ENCODE measurements at regions not wholly inside any gene's neighbourhood (a gene's known extent, or its start where the extent isn't known, plus 50 kb on each side); places are given as distances from the start of the nearest gene placed in this dataset.

DNA sequence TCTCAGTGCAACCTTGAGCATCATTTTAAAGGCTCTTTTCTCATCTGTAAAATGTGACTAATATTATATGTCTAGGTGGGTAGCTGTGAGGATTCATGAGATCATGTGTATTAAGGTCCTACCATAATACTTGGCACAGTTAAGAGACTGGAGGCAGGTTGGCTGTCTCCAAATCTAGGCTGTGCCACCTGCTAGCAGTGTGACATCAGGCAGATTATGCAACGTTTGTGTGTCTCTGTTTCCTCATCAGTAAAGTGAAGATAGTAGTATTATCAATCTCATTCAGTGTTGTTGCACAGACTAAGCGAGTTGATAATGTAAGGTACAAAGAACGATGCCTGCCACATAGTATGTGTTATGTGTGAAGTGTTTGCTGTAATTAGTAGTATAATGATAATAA lies 227.4 kb downstream of the SAMD5 start:
- POLR2A ChIA-PET, result no interaction called here
- DNase-seq (ENCODE audit: low spot score) (no peak), ATAC-seq (no peak)
- Mint-ChIP-seq H3K36me3 (no peaks in the 10 kb centered on the region), H3K4me3 (no peak overlapping the region), H3K27me3 (ENCODE audit: low read depth) (no peaks in the 10 kb centered on the region), H3K27ac (no peak overlapping the region), H3K4me1 (peaks cover 20% of the 10 kb centered on the region), H3K9me3 (no peaks in the 10 kb centered on the region)
- CTCF ChIA-PET, result no interaction called here
- TF ChIP-seq TCF7 (CRISPR knock-in tag; IDR thresholded peaks at IDR 0.05; ENCODE audit: low read depth), result no peak
- TF ChIP-seq TEAD1 (CRISPR knock-in tag; IDR thresholded peaks at IDR 0.05), result no peak
- no peak for TF ChIP-seq ZNF512 (CRISPR knock-in tag; IDR thresholded peaks at IDR 0.05; ENCODE audit: borderline replicate concordance)
- TF ChIP-seq, protein P1, sequence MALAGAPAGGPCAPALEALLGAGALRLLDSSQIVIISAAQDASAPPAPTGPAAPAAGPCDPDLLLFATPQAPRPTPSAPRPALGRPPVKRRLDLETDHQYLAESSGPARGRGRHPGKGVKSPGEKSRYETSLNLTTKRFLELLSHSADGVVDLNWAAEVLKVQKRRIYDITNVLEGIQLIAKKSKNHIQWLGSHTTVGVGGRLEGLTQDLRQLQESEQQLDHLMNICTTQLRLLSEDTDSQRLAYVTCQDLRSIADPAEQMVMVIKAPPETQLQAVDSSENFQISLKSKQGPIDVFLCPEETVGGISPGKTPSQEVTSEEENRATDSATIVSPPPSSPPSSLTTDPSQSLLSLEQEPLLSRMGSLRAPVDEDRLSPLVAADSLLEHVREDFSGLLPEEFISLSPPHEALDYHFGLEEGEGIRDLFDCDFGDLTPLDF (CRISPR knock-in tag; IDR thresholded peaks at IDR 0.05), result no peak
- TF ChIP-seq EMX1 (CRISPR knock-in tag; IDR thresholded peaks at IDR 0.05), result no peak

GRCh38 chr6:147737115-147737514 lies 228.6 kb downstream of the SAMD5 start:
- peaks cover 20% of the 10 kb centered on the region for H3K4me1 Mint-ChIP-seq
- no peak for DNase-seq (ENCODE audit: low spot score)
- ATAC-seq, result no peak
- TF ChIP-seq, protein P2, sequence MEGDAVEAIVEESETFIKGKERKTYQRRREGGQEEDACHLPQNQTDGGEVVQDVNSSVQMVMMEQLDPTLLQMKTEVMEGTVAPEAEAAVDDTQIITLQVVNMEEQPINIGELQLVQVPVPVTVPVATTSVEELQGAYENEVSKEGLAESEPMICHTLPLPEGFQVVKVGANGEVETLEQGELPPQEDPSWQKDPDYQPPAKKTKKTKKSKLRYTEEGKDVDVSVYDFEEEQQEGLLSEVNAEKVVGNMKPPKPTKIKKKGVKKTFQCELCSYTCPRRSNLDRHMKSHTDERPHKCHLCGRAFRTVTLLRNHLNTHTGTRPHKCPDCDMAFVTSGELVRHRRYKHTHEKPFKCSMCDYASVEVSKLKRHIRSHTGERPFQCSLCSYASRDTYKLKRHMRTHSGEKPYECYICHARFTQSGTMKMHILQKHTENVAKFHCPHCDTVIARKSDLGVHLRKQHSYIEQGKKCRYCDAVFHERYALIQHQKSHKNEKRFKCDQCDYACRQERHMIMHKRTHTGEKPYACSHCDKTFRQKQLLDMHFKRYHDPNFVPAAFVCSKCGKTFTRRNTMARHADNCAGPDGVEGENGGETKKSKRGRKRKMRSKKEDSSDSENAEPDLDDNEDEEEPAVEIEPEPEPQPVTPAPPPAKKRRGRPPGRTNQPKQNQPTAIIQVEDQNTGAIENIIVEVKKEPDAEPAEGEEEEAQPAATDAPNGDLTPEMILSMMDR (IDR thresholded peaks at IDR 0.05), result no peak
- TF ChIP-seq ZNF219 (CRISPR knock-in tag; IDR thresholded peaks at IDR 0.05; ENCODE audit: borderline replicate concordance), result no peak
- ChIA-PET CTCF (no interaction called here), POLR2A (no interaction called here)
- H3K4me3 Mint-ChIP-seq, result no peak overlapping the region
- H3K27me3 Mint-ChIP-seq (ENCODE audit: low read depth), result no peaks in the 10 kb centered on the region
- no peaks in the 10 kb centered on the region for H3K36me3 Mint-ChIP-seq
- H3K27ac Mint-ChIP-seq, result no peak overlapping the region
- H3K9me3 Mint-ChIP-seq, result no peaks in the 10 kb centered on the region

DNA sequence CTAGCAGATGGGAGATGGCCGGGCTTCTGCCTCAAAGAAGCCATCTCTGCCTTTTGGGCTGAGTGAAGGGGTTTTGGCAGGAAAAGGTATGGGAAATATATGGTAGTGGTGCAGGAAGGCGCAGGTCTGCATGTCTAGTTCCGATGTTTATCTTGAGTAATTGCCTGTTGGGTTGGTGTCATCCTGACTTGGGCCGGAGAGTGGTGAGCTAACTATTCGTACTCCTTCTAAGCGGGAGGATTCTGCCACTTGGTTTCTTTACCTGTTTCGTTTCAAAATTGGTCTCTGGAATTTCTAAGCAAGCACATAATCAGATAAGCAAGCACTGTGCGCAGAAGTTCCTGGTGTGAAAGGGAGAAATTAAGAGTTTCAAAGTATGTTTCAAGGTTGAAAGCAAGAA lies 229.6 kb downstream of the SAMD5 start:
- ATAC-seq, result no peak
- POLR2A ChIA-PET, result no interaction called here
- H3K36me3 Mint-ChIP-seq, result no peaks in the 10 kb centered on the region
- H3K27me3 Mint-ChIP-seq (ENCODE audit: low read depth), result no peaks in the 10 kb centered on the region
- no peak overlapping the region for H3K27ac Mint-ChIP-seq
- CTCF ChIA-PET, result no interaction called here
- no peaks in the 10 kb centered on the region for H3K9me3 Mint-ChIP-seq
- H3K4me3 Mint-ChIP-seq, result no peak overlapping the region
- H3K4me1 Mint-ChIP-seq, result peaks cover 20% of the 10 kb centered on the region
- DNase-seq (ENCODE audit: low spot score), result no peak
- TF ChIP-seq ZNF512 (CRISPR knock-in tag; IDR thresholded peaks at IDR 0.05; ENCODE audit: borderline replicate concordance), result no peak
- TF ChIP-seq SMAD4 (CRISPR knock-in tag; IDR thresholded peaks at IDR 0.05), result no peak
- TF ChIP-seq, protein P3, sequence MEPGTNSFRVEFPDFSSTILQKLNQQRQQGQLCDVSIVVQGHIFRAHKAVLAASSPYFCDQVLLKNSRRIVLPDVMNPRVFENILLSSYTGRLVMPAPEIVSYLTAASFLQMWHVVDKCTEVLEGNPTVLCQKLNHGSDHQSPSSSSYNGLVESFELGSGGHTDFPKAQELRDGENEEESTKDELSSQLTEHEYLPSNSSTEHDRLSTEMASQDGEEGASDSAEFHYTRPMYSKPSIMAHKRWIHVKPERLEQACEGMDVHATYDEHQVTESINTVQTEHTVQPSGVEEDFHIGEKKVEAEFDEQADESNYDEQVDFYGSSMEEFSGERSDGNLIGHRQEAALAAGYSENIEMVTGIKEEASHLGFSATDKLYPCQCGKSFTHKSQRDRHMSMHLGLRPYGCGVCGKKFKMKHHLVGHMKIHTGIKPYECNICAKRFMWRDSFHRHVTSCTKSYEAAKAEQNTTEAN (CRISPR knock-in tag; IDR thresholded peaks at IDR 0.05), result no peak
- TF ChIP-seq, protein P2 (IDR thresholded peaks at IDR 0.05), result no peak
